Stimulated activated CD4-positive, alpha-beta T cell treated with anti-CD3 and anti-CD28 coated beads, TNF-alpha, amount 100 ng/mL, for 4 hours (primary cell): ENCODE measurements at regions not wholly inside any gene's neighbourhood (a gene's known extent, or its start where the extent isn't known, plus 50 kb on each side); places are given as distances from the start of the nearest gene placed in this dataset.

Experiments used
- DNase-seq, 3 experiments: peaks; one replicate each; pipeline ENCODE4 v3.0.0-alpha.2; 2020; ENCODE audit warnings: low read depth in 3 of 3

- DNase-seq = no peak
These were observed 470.7 kb upstream of the SLITRK1 start for GRCh38 chr13:84352946-84353345.

- DNase-seq = no peak
These were observed 457.2 kb upstream of the SLITRK1 start for GRCh38 chr13:84339456-84339855.

- no peak for DNase-seq
These were observed 450.1 kb upstream of the SLITRK1 start for GRCh38 chr13:84332346-84332745.

- no peak for DNase-seq
These were observed 433.3 kb upstream of the SLITRK1 start for GRCh38 chr13:84315527-84315926.

- DNase-seq = no peak
These were observed 420.8 kb upstream of the SLITRK1 start for GRCh38 chr13:84303035-84303434.

- DNase-seq = no peak
These were observed 415.0 kb upstream of the SLITRK1 start for GRCh38 chr13:84297251-84297650.

GRCh38 chr13:84296401-84296800 is 414.1 kb upstream of the SLITRK1 start:
- no peak for DNase-seq

GRCh38 chr13:84294576-84294975 is 412.3 kb upstream of the SLITRK1 start:
- no peak for DNase-seq

GRCh38 chr13:84290386-84290785 is 408.1 kb upstream of the SLITRK1 start:
- no peak for DNase-seq

GRCh38 chr13:84279166-84279565 is 396.9 kb upstream of the SLITRK1 start:
- DNase-seq = no peak

- DNase-seq = no peak
These were observed 390.7 kb upstream of the SLITRK1 start for GRCh38 chr13:84272877-84273562.

- DNase-seq = no peak
These were observed 383.0 kb upstream of the SLITRK1 start for GRCh38 chr13:84265257-84265764.

- DNase-seq = no peak
These were observed 381.2 kb upstream of the SLITRK1 start for GRCh38 chr13:84263354-84264069.

- DNase-seq = no peak
These were observed 373.0 kb upstream of the SLITRK1 start for GRCh38 chr13:84255226-84255797.

GRCh38 chr13:84249463-84249862 is 367.2 kb upstream of the SLITRK1 start:
- no peak for DNase-seq

GRCh38 chr13:84243340-84243739 is 361.1 kb upstream of the SLITRK1 start:
- no peak for DNase-seq

- DNase-seq = no peak
These were observed 356.8 kb upstream of the SLITRK1 start for GRCh38 chr13:84239032-84239431.

GRCh38 chr13:84238381-84238780 is 356.1 kb upstream of the SLITRK1 start:
- DNase-seq = no peak

GRCh38 chr13:84237143-84237542 is 354.9 kb upstream of the SLITRK1 start:
- DNase-seq = no peak

GRCh38 chr13:84234416-84234815 is 352.1 kb upstream of the SLITRK1 start:
- no peak for DNase-seq

- DNase-seq = no peak
These were observed 348.3 kb upstream of the SLITRK1 start for GRCh38 chr13:84230568-84230967.

GRCh38 chr13:84211048-84211447 is 328.8 kb upstream of the SLITRK1 start:
- no peak for DNase-seq
